DMS 273 (cell line): ENCODE measurements at regions not wholly inside any gene's neighbourhood (a gene's known extent, or its start where the extent isn't known, plus 50 kb on each side); places are given as distances from the start of the nearest gene placed in this dataset.

Experiments
- DNase-seq: peaks from one replicate; lab custom pipeline; 2025; ENCODE audit not compliant: unreplicated experiment; lab: John Stamatoyannopoulos, UW

GRCh38 chr6:109918227-109918626 is 59.9 kb upstream of the GPR6 start:
- DNase-seq = no peak

- DNase-seq = no peak
These were observed 57.2 kb upstream of the GPR6 start for GRCh38 chr6:109920911-109921310.

- DNase-seq = no peak
These were observed 55.3 kb upstream of the GPR6 start for GRCh38 chr6:109922851-109923250.

- DNase-seq = peak; percentile 14
These were observed 53.0 kb upstream of the GPR6 start for GRCh38 chr6:109925075-109925474.

- no peak for DNase-seq
These were observed 51.1 kb upstream of the GPR6 start for GRCh38 chr6:109927052-109927451.
